WTC11 (cell line): ENCODE measurements at regions not wholly inside any gene's neighbourhood (a gene's known extent, or its start where the extent isn't known, plus 50 kb on each side); places are given as distances from the start of the nearest gene placed in this dataset.

Experiments
- ATAC-seq: fragments of 200-7000 bp; cut with Tn5 transposase; 2 replicates; pipeline ENCODE4 v1.10.0; 2021; ENCODE audit warnings: mild to moderate bottlenecking, moderate library complexity
- CTCF ChIA-PET: fragments of 300-600 bp; sonication (Branson Sonifier 250); formaldehyde crosslinking; loops from one replicate; lab custom pipeline; 2021; ENCODE audit warnings: antibody characterized with exemption; lab: Charles Lee
- POLR2A ChIA-PET: fragments of 350-600 bp; sonication (Branson Sonifier 250); formaldehyde crosslinking; loops from one replicate; lab custom pipeline; 2021; ENCODE audit warnings: antibody characterized with exemption; lab: Charles Lee
- DNase-seq: peaks from one replicate; pipeline ENCODE4 v3.0.0; 2021; ENCODE audit warnings: low spot score
- H3K27ac Mint-ChIP-seq: 2 replicates; pipeline ENCODE4 v1.8.0; 2021; ENCODE audit warnings: mixed read lengths
- H3K27me3 Mint-ChIP-seq: 2 replicates; pipeline ENCODE4 v1.8.0; 2021; ENCODE audit warnings: low read depth, mild to moderate bottlenecking, moderate library complexity, mixed read lengths
- H3K36me3 Mint-ChIP-seq: 2 replicates; pipeline ENCODE4 v1.8.0; 2021; ENCODE audit warnings: mixed read lengths
- H3K4me1 Mint-ChIP-seq: 2 replicates; pipeline ENCODE4 v1.8.0; 2022; ENCODE audit warnings: mixed read lengths
- H3K4me3 Mint-ChIP-seq: 2 replicates; pipeline ENCODE4 v1.8.0; 2021; ENCODE audit warnings: mild to moderate bottlenecking, moderate library complexity, mixed read lengths
- H3K9me3 Mint-ChIP-seq: 2 replicates; pipeline ENCODE4 v1.8.0; 2021; ENCODE audit warnings: mixed read lengths
- AFF4 ChIP-seq: sonication (generic); formaldehyde crosslinking; IDR thresholded peaks from 2 replicates; pipeline ENCODE4 v1.8.1; 2023; ENCODE audit warnings: mild to moderate bottlenecking, missing genetic modification reagents, borderline replicate concordance
- ARID4B ChIP-seq: sonication (generic); formaldehyde crosslinking; IDR thresholded peaks from 2 replicates; pipeline ENCODE4 v1.8.0; 2023; ENCODE audit warnings: missing genetic modification reagents, mild to moderate bottlenecking, borderline replicate concordance
- ATF1 ChIP-seq: sonication (generic); formaldehyde crosslinking; IDR thresholded peaks from 2 replicates; pipeline ENCODE4 v1.8.1; 2023; ENCODE audit warnings: mild to moderate bottlenecking, moderate library complexity, missing genetic modification reagents
- CREB1 ChIP-seq: sonication (generic); formaldehyde crosslinking; IDR thresholded peaks from 2 replicates; pipeline ENCODE4 v1.8.0; 2023; ENCODE audit warnings: mild to moderate bottlenecking, missing genetic modification reagents
- EMX1 ChIP-seq: fragments of 250-450 bp; sonication (Bioruptor Pico); IDR thresholded peaks from 2 replicates; pipeline ENCODE4 v1.8.0; 2021; ENCODE audit warnings: mild to moderate bottlenecking
- ESRRA ChIP-seq: sonication (generic); formaldehyde crosslinking; IDR thresholded peaks from 2 replicates; pipeline ENCODE4 v1.8.1; 2022; ENCODE audit warnings: mild to moderate bottlenecking, missing genetic modification reagents, borderline replicate concordance
- FOXK1 ChIP-seq: sonication (generic); formaldehyde crosslinking; IDR thresholded peaks from 2 replicates; pipeline ENCODE4 v1.8.0; 2022; ENCODE audit warnings: mild to moderate bottlenecking, moderate library complexity, missing genetic modification reagents
- GABPB1 ChIP-seq: sonication (generic); formaldehyde crosslinking; IDR thresholded peaks from 2 replicates; pipeline ENCODE4 v1.8.1; 2023; ENCODE audit warnings: mild to moderate bottlenecking, missing genetic modification reagents
- HMGA2 ChIP-seq: fragments of 250-450 bp; sonication (Bioruptor Pico); IDR thresholded peaks from 2 replicates; pipeline ENCODE4 v1.4.0; 2021; ENCODE audit warnings: mild to moderate bottlenecking, moderate library complexity
- MAX ChIP-seq: sonication (generic); formaldehyde crosslinking; IDR thresholded peaks from 2 replicates; pipeline ENCODE4 v1.8.0; 2022; ENCODE audit warnings: mild to moderate bottlenecking, missing genetic modification reagents
- NR3C1 ChIP-seq: sonication (generic); formaldehyde crosslinking; conservative IDR thresholded peaks from 2 replicates; pipeline ENCODE4 v1.8.1; 2023; ENCODE audit warnings: low read depth, mild to moderate bottlenecking, missing genetic modification reagents
- SMAD4 ChIP-seq: sonication (generic); formaldehyde crosslinking; IDR thresholded peaks from 2 replicates; pipeline ENCODE4 v1.8.0; 2022; ENCODE audit warnings: mild to moderate bottlenecking, missing genetic modification reagents
- SOX15 ChIP-seq: fragments of 250-450 bp; sonication (Bioruptor Pico); IDR thresholded peaks from 2 replicates; pipeline ENCODE4 v1.9.0; 2021; ENCODE audit warnings: mild to moderate bottlenecking
- TEAD4 ChIP-seq: sonication (generic); formaldehyde crosslinking; IDR thresholded peaks from 2 replicates; pipeline ENCODE4 v1.8.0; 2022; ENCODE audit warnings: mild to moderate bottlenecking, missing genetic modification reagents
- ZNF138 ChIP-seq: sonication (generic); formaldehyde crosslinking; conservative IDR thresholded peaks from 2 replicates; pipeline ENCODE4 v1.8.1; 2022; ENCODE audit warnings: mild to moderate bottlenecking, moderate library complexity, missing genetic modification reagents
- ZNF423 ChIP-seq: fragments of 250-450 bp; sonication (Bioruptor Pico); IDR thresholded peaks from 2 replicates; pipeline ENCODE4 v2.1.2; 2022; ENCODE audit warnings: mild to moderate bottlenecking, moderate library complexity
- TF ChIP-seq, protein P1 (sequence below): sonication (generic); formaldehyde crosslinking; IDR thresholded peaks from 2 replicates; pipeline ENCODE4 v1.8.1; 2022; ENCODE audit warnings: low read depth, mild to moderate bottlenecking, moderate library complexity, missing genetic modification reagents, borderline replicate concordance
- TF ChIP-seq, protein P2 (sequence below): sonication (generic); formaldehyde crosslinking; IDR thresholded peaks from 2 replicates; pipeline ENCODE4 v1.8.1; 2022; ENCODE audit warnings: missing genetic modification reagents, borderline replicate concordance
- TF ChIP-seq, protein P3 (sequence below): sonication (generic); formaldehyde crosslinking; IDR thresholded peaks from 2 replicates; pipeline ENCODE4 v1.8.1; 2023; ENCODE audit warnings: mild to moderate bottlenecking, missing genetic modification reagents, moderate library complexity
- TF ChIP-seq, protein P4 (sequence below): fragments of 250-450 bp; sonication (Bioruptor Pico); IDR thresholded peaks from 2 replicates; pipeline ENCODE4 v2.1.2; 2022; ENCODE audit warnings: mild to moderate bottlenecking, moderate library complexity
- TF ChIP-seq, protein P5 (sequence below): fragments of 250-450 bp; sonication (Bioruptor Pico); IDR thresholded peaks from 2 replicates; pipeline ENCODE4 v1.8.0; 2021; ENCODE audit warnings: mild to moderate bottlenecking

- TF ChIP-seq AFF4 (CRISPR knock-in tag), result no peak
- TF ChIP-seq, protein P1, sequence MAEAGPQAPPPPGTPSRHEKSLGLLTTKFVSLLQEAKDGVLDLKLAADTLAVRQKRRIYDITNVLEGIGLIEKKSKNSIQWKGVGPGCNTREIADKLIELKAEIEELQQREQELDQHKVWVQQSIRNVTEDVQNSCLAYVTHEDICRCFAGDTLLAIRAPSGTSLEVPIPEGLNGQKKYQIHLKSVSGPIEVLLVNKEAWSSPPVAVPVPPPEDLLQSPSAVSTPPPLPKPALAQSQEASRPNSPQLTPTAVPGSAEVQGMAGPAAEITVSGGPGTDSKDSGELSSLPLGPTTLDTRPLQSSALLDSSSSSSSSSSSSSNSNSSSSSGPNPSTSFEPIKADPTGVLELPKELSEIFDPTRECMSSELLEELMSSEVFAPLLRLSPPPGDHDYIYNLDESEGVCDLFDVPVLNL, result no peak
- TF ChIP-seq ATF1 (CRISPR knock-in tag), result no peak
- TF ChIP-seq ESRRA (CRISPR knock-in tag), result no peak
- no peak for TF ChIP-seq ZNF423 (CRISPR knock-in tag)
- TF ChIP-seq, protein P2, sequence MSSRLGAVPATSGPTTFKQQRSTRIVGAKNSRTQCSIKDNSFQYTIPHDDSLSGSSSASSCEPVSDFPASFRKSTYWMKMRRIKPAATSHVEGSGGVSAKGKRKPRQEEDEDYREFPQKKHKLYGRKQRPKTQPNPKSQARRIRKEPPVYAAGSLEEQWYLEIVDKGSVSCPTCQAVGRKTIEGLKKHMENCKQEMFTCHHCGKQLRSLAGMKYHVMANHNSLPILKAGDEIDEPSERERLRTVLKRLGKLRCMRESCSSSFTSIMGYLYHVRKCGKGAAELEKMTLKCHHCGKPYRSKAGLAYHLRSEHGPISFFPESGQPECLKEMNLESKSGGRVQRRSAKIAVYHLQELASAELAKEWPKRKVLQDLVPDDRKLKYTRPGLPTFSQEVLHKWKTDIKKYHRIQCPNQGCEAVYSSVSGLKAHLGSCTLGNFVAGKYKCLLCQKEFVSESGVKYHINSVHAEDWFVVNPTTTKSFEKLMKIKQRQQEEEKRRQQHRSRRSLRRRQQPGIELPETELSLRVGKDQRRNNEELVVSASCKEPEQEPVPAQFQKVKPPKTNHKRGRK (CRISPR knock-in tag), result no peak
- no peak for TF ChIP-seq SOX15
These were observed 945.7 kb downstream of the DSC3 start (continued) for GRCh38 chr18:30096796-30097195.

DNA sequence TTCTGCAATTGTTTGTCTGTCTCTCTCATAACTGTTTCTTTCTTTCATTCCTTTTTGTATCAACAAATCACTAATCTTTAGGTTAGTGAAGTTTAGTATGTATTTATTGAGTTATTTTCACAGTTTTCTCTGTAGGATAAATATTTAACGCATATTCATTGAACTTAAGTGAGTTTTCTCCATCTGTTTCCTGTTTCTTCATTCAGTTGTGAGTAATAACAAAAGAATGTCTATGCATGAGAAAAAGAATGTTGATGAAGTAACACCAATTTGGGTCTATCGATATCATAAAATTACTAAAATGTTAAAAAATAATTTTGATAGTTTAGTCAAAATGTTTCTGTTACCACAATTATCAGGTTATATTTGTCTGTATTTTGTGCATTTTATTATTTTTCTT, 948.0 kb downstream of the DSC3 start:
- no peak for ATAC-seq
- Mint-ChIP-seq H3K4me3 (no peak overlapping the region), H3K9me3 (no peaks in the 10 kb centered on the region), H3K4me1 (peaks cover 16% of the 10 kb centered on the region), H3K27me3 (no peaks in the 10 kb centered on the region), H3K27ac (peak overlapping the region; percentile 92), H3K36me3 (no peaks in the 10 kb centered on the region)
- no peak for DNase-seq
- ChIA-PET POLR2A (no interaction called here), CTCF (no interaction called here)
- TF ChIP-seq CREB1 (CRISPR knock-in tag) (no peak), TEAD4 (no peak), SMAD4 (no peak), EMX1 (no peak), MAX (CRISPR knock-in tag) (no peak), ARID4B (CRISPR knock-in tag) (no peak), FOXK1 (CRISPR knock-in tag) (no peak), HMGA2 (no peak), NR3C1 (CRISPR knock-in tag) (no peak), ZNF138 (CRISPR knock-in tag) (no peak), GABPB1 (CRISPR knock-in tag) (no peak)
- TF ChIP-seq, protein P2 (CRISPR knock-in tag), result no peak
- TF ChIP-seq, protein P3, sequence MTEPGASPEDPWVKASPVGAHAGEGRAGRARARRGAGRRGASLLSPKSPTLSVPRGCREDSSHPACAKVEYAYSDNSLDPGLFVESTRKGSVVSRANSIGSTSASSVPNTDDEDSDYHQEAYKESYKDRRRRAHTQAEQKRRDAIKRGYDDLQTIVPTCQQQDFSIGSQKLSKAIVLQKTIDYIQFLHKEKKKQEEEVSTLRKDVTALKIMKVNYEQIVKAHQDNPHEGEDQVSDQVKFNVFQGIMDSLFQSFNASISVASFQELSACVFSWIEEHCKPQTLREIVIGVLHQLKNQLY (CRISPR knock-in tag), result no peak
- TF ChIP-seq, protein P4, sequence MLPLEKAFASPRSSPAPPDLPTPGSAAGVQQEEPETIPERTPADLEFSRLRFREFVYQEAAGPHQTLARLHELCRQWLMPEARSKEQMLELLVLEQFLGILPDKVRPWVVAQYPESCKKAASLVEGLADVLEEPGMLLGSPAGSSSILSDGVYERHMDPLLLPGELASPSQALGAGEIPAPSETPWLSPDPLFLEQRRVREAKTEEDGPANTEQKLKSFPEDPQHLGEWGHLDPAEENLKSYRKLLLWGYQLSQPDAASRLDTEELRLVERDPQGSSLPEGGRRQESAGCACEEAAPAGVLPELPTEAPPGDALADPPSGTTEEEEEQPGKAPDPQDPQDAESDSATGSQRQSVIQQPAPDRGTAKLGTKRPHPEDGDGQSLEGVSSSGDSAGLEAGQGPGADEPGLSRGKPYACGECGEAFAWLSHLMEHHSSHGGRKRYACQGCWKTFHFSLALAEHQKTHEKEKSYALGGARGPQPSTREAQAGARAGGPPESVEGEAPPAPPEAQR (CRISPR knock-in tag), result no peak
- TF ChIP-seq, protein P5, sequence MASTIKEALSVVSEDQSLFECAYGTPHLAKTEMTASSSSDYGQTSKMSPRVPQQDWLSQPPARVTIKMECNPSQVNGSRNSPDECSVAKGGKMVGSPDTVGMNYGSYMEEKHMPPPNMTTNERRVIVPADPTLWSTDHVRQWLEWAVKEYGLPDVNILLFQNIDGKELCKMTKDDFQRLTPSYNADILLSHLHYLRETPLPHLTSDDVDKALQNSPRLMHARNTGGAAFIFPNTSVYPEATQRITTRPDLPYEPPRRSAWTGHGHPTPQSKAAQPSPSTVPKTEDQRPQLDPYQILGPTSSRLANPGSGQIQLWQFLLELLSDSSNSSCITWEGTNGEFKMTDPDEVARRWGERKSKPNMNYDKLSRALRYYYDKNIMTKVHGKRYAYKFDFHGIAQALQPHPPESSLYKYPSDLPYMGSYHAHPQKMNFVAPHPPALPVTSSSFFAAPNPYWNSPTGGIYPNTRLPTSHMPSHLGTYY (CRISPR knock-in tag), result no peak
